ENCODE measurements at regions not wholly inside any gene's neighbourhood (a gene's known extent, or its start where the extent isn't known, plus 50 kb on each side); places are given as distances from the start of the nearest gene placed in this dataset.
"Not testable (repeated sequence)": the region's sequence is repeated elsewhere in the genome, so short reads cannot be mapped to it uniquely, and the experiment has no call there.

DNA sequence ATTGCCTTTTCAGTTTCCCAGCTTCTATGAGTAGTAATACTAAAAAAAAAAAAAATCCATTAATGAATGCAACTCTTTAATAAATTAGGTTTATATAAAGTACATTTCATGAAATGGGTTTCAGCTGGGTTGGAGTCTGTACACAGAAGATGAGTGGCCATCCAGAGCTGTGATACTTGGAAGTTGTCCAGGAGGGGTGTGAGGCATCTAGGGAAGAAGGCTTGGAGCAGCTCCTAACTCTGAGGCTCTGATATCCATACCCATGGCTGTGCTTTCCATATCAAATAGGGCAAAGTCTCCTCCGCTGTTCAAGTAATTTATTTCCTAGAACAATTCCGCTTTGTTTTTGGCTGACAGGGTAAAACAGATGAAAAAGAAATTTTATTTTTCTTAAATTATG is 423.3 kb upstream of the TENM3 start:
- DNase-seq (ENCODE audit: low read depth): no peak

- no peak for DNase-seq (ENCODE audit: low read depth)
Measured at GRCh38 chr4:181820553-181820952, 422.6 kb upstream of the TENM3 start.

- DNase-seq (ENCODE audit: low read depth): no peak
Measured at GRCh38 chr4:181821039-181822004, 421.9 kb upstream of the TENM3 start.

GRCh38 chr4:181822005-181822375 is 421.2 kb upstream of the TENM3 start:
- no peak for DNase-seq (ENCODE audit: low read depth)

- no peak for DNase-seq (ENCODE audit: low read depth)
Measured at GRCh38 chr4:181823183-181823582, 420.0 kb upstream of the TENM3 start.

DNA sequence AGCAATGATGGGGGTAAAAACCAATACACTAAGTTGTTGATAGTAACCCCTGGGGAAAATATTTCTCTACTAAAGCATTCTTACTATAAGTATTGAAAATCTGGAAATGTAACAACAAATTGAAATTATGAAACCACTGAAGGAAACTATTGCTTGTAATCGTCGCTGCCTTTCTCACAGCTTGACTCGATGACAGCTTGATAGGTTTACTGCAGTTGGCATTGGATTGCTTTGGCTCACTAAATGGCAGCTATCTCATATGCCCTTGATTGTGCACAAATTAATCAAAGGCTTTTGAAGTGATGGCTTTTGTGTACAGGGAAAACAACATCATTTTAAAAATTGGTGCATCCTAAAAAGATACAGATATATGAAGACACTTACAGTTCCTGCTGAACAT is 419.6 kb upstream of the TENM3 start:
- DNase-seq (ENCODE audit: low read depth): no peak

DNA sequence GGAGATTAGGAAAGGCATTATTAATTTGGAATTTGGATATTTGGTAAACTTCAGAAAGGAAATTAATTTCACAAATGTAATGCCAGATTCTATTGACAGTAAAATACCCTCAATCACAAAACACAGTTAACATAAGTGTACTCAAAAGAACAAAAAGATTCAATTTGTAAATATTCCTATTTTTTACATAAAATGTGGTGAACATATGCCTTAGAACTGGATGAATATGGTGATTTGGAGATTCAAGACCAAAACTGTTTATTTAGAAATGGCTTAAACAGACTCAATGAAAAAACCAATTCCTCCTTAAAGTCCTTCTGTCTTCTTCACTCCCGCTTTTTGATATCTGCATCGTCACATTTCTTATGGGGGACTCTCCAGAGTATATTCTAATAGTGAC is 417.6 kb upstream of the TENM3 start:
- DNase-seq (ENCODE audit: low read depth): no peak

GRCh38 chr4:181827246-181827645 is 416.0 kb upstream of the TENM3 start:
- DNase-seq (ENCODE audit: low read depth): no peak

- no peak for DNase-seq (ENCODE audit: low read depth)
Measured at GRCh38 chr4:181830404-181831035, 412.7 kb upstream of the TENM3 start.

- DNase-seq (ENCODE audit: low read depth): no peak
Measured at GRCh38 chr4:181834071-181834470, 409.1 kb upstream of the TENM3 start.

DNA sequence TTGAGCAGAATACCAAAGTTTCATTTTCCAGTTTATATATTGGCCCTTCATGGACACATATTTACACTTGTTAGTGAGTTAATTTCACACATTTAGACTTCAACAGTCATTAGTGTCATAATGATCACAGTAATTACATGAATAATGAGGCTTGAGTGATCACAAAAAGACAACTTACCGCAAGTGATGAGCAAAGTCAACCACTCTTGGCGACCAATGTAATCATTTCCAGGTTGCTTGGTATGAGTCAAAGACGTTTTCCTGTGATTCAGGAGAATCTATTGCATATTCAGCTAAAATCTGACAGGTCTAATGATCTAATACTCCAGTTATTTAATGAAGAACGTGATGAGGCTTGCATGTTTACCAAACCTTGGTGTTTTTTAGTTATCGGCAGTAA is 407.9 kb upstream of the TENM3 start:
- DNase-seq (ENCODE audit: low read depth): no peak

DNA sequence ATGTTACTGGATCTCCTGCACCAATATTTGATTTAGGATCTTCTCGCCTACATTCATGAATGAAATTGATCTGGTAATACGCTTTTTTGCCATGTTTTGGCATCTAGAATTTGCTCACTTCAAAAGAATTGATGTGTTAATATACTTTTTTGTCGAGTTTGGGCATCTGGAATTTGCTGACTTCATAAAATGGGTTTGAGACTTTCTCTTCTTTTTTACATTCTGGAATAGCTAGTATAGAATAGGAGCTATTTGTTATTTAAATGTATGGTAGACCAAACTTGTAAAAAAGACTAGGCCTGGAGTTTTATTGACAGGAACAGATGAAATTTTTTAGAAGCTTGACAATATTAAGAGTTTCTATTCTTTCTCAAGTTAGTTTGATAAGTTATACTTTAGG is 404.9 kb upstream of the TENM3 start:
- no peak for DNase-seq (ENCODE audit: low read depth)

- DNase-seq (ENCODE audit: low read depth): not testable (repeated sequence)
Measured at GRCh38 chr4:181843797-181844196, 399.4 kb upstream of the TENM3 start.

- DNase-seq (ENCODE audit: low read depth): no peak
Measured at GRCh38 chr4:181845617-181846016, 397.6 kb upstream of the TENM3 start.

DNA sequence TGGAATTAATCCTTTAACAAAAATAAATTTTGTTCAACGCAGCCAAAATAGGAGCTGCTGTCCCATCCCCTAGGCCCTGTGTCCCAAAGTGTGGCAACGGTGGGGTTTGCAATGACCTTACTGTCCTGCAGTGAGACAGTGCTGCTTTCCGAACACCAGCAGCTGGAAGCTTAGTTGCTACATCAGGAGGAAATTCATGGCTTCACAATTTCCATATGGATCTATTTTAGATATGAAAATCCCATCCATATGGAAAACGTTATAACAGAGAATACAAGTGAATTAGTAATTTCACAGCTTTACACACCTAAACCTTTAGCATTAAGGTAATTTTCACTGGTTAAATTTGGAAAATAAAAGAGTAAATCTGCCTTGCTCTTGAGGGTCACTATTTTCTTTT is 396.3 kb upstream of the TENM3 start:
- DNase-seq (ENCODE audit: low read depth): no peak

GRCh38 chr4:181848357-181848756 is 394.8 kb upstream of the TENM3 start:
- DNase-seq (ENCODE audit: low read depth): no peak

DNA sequence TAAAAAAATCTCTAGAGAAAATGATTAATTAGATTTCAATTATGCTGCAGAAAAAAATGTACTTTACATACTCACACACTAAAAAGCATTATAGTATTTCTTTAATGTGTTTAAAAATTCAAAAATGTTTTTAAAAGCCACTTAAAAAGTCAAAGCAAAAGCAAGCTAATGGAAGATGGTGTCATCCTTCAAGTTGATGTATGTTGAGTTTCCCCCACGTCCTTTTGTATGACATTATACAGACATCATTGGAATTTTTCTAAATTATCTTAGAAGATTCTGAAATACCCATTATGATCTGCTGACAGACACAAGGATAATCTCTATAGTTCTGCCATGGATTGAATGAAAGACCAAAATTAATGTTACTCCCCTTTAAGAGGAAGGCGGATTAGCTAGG is 393.7 kb upstream of the TENM3 start:
- DNase-seq (ENCODE audit: low read depth): no peak

GRCh38 chr4:181853881-181854511 is 389.2 kb upstream of the TENM3 start:
- no peak for DNase-seq (ENCODE audit: low read depth)

GRCh38 chr4:181855307-181855706 is 387.9 kb upstream of the TENM3 start:
- DNase-seq (ENCODE audit: low read depth): no peak

GRCh38 chr4:181857471-181857870 is 385.7 kb upstream of the TENM3 start:
- DNase-seq (ENCODE audit: low read depth): not testable (repeated sequence)

GRCh38 chr4:181858741-181859140 is 384.5 kb upstream of the TENM3 start:
- no peak for DNase-seq (ENCODE audit: low read depth)

- no peak for DNase-seq (ENCODE audit: low read depth)
Measured at GRCh38 chr4:181859439-181859838, 383.8 kb upstream of the TENM3 start.

GRCh38 chr4:181860157-181860556 is 383.0 kb upstream of the TENM3 start:
- no peak for DNase-seq (ENCODE audit: low read depth)

Data from HS-27A (cell line).